ENCODE measurements at regions not wholly inside any gene's neighbourhood (a gene's known extent, or its start where the extent isn't known, plus 50 kb on each side); places are given as distances from the start of the nearest gene placed in this dataset.

DNA sequence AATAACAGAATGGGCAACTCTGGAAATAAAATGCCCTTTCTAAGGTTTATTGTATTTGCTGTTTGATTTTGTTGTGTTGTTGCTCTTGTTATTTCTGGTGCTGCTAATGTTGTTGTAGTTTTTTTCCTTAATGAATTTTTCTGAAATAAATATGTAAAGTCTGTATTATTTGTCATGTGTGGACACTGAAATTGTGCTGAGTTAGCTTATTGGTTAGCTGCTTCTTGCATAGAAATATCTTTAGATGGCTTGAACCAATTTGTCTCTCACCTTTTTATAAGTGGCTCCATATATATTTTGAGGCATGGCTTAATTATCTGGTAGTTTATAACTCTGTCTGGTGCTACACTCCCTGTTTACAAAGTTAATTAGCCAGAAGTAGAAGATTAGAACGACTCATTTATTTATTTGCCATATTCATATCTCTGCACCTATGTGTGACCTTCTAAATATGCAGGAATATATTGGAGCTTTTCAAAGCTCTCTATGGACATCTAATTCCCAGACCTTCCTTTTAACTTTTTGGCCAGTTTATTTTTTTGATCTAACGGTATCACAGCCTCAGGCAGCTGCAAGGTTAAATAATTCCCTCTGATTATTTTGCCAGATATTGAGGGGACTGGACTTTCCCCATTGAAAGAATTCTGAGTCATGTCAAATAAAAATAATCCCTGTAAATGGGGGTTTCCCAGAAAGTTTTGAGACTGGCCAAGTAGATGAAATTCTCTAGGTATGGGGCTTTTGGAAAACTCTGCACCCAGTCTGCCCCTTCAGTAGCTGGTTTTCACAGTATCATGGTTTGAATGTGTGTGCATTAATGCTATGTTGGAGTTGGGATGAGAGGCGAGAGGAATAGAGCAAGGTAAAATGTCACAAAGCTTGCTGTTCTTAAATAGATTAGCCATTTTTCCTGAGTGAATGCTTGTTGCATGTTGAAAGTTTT lies 1331.7 kb upstream of the MIR17HG start:
- TF ChIP-seq, protein P1, sequence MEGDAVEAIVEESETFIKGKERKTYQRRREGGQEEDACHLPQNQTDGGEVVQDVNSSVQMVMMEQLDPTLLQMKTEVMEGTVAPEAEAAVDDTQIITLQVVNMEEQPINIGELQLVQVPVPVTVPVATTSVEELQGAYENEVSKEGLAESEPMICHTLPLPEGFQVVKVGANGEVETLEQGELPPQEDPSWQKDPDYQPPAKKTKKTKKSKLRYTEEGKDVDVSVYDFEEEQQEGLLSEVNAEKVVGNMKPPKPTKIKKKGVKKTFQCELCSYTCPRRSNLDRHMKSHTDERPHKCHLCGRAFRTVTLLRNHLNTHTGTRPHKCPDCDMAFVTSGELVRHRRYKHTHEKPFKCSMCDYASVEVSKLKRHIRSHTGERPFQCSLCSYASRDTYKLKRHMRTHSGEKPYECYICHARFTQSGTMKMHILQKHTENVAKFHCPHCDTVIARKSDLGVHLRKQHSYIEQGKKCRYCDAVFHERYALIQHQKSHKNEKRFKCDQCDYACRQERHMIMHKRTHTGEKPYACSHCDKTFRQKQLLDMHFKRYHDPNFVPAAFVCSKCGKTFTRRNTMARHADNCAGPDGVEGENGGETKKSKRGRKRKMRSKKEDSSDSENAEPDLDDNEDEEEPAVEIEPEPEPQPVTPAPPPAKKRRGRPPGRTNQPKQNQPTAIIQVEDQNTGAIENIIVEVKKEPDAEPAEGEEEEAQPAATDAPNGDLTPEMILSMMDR (IDR thresholded peaks at IDR 0.05): no peak
- TF ChIP-seq EP300 (IDR thresholded peaks at IDR 0.05): no peak
- TF ChIP-seq POLR2A (IDR thresholded peaks at IDR 0.05): no peak

Data from ovary (tissue), 3 donors.